Colonic mucosa (tissue), 4 donors: ENCODE measurements at regions not wholly inside any gene's neighbourhood (a gene's known extent, or its start where the extent isn't known, plus 50 kb on each side); places are given as distances from the start of the nearest gene placed in this dataset.

Experiments used
- DNase-seq: peaks from one replicate; pipeline ENCODE4 v3.0.0-alpha.2; 2020
- H3K27ac ChIP-seq: fragments of 200-600 bp; one replicate; pipeline ENCODE4 v1.8.0; 2021
- H3K27me3 ChIP-seq: fragments of 200-600 bp; one replicate; pipeline ENCODE4 v1.8.0; 2021
- H3K36me3 ChIP-seq: fragments of 200-600 bp; one replicate; pipeline ENCODE4 v1.8.0; 2021
- H3K4me1 ChIP-seq: fragments of 200-600 bp; one replicate; pipeline ENCODE4 v1.8.0; 2021; ENCODE audit warnings: mild to moderate bottlenecking
- H3K4me3 ChIP-seq: fragments of 200-600 bp; one replicate; pipeline ENCODE4 v1.8.0; 2021
- H3K9ac ChIP-seq, 2 donors: one replicate each; pipeline ENCODE4 v1.7.0; 2013; ENCODE audit warnings: control low read depth in 2 of 2, low read depth in 2 of 2, low read length in 2 of 2
- H3K9me3 ChIP-seq: fragments of 200-600 bp; one replicate; pipeline ENCODE4 v1.8.0; 2021
- CTCF ChIP-seq: fragments of 200-600 bp; IDR thresholded peaks from one replicate; pipeline ENCODE4 v1.8.0; 2022; ENCODE audit warnings: antibody characterized with exemption, mild to moderate bottlenecking
- intact Hi-C: fragments of 100-400 bp; cut with DNase I; formaldehyde crosslinking; loops from one replicate; pipeline ENCODE4 v1.14.1; 2022
- donor health status: healthy.
- donor health status: DM: no; HTN: no; CAD: no.
- donor health status: DM: no; HTN: no; CAD: no.

- DNase-seq: no peak
- Histone ChIP-seq H3K9ac (no peak overlapping the region), H3K27me3 (no peaks in the 10 kb centered on the region), H3K4me1 (no peaks in the 10 kb centered on the region), H3K9me3 (no peaks in the 10 kb centered on the region), H3K4me3 (no peak overlapping the region), H3K27ac (no peak overlapping the region), H3K36me3 (no peaks in the 10 kb centered on the region)
- no peak for TF ChIP-seq CTCF
- intact Hi-C loops: no loop called here
These were observed 169.8 kb upstream of the GPR26 start for GRCh38 chr10:123496375-123496774.

GRCh38 chr10:123496996-123497660 is 169.0 kb upstream of the GPR26 start:
- intact Hi-C loops: no loop called here
- no peak for TF ChIP-seq CTCF
- Histone ChIP-seq H3K4me3 (no peak overlapping the region), H3K36me3 (no peaks in the 10 kb centered on the region), H3K4me1 (no peaks in the 10 kb centered on the region), H3K27ac (no peak overlapping the region), H3K27me3 (no peaks in the 10 kb centered on the region), H3K9ac (no peak overlapping the region), H3K9me3 (no peaks in the 10 kb centered on the region)
- DNase-seq: no peak

- intact Hi-C loops: no loop called here
- H3K9ac ChIP-seq: no peak overlapping the region
- no peaks in the 10 kb centered on the region for H3K9me3 ChIP-seq
- H3K36me3 ChIP-seq: no peaks in the 10 kb centered on the region
- no peak overlapping the region for H3K27ac ChIP-seq
- TF ChIP-seq CTCF: no peak
- no peaks in the 10 kb centered on the region for H3K27me3 ChIP-seq
- DNase-seq: no peak
- H3K4me3 ChIP-seq: no peak overlapping the region
- H3K4me1 ChIP-seq: no peaks in the 10 kb centered on the region
These were observed 166.0 kb upstream of the GPR26 start for GRCh38 chr10:123500110-123500509.

- no peak for DNase-seq
- H3K36me3 ChIP-seq: no peaks in the 10 kb centered on the region
- H3K4me3 ChIP-seq: no peak overlapping the region
- TF ChIP-seq CTCF: no peak
- no peaks in the 10 kb centered on the region for H3K27me3 ChIP-seq
- H3K9me3 ChIP-seq: no peaks in the 10 kb centered on the region
- no peaks in the 10 kb centered on the region for H3K4me1 ChIP-seq
- intact Hi-C loops: no loop called here
- H3K9ac ChIP-seq: no peak overlapping the region
- no peak overlapping the region for H3K27ac ChIP-seq
These were observed 165.0 kb upstream of the GPR26 start for GRCh38 chr10:123501148-123501547.

GRCh38 chr10:123502983-123503382 is 163.2 kb upstream of the GPR26 start:
- no peaks in the 10 kb centered on the region for H3K36me3 ChIP-seq
- no peaks in the 10 kb centered on the region for H3K4me1 ChIP-seq
- no peaks in the 10 kb centered on the region for H3K9me3 ChIP-seq
- H3K27ac ChIP-seq: no peak overlapping the region
- H3K27me3 ChIP-seq: no peaks in the 10 kb centered on the region
- intact Hi-C loops: no loop called here
- no peak for DNase-seq
- no peak for TF ChIP-seq CTCF
- H3K9ac ChIP-seq: no peak overlapping the region
- H3K4me3 ChIP-seq: no peak overlapping the region
